BJ (cell line): ENCODE measurements at regions not wholly inside any gene's neighbourhood (a gene's known extent, or its start where the extent isn't known, plus 50 kb on each side); places are given as distances from the start of the nearest gene placed in this dataset.

ENCODE experiments used
- CTCF ChIA-PET: fragments of 350-600 bp; formaldehyde crosslinking; extraction: SDS; loops from one replicate; lab custom pipeline; 2021; ENCODE audit warnings: antibody characterized with exemption, inconsistent platforms; lab: Yijun Ruan, JAX
- POLR2A ChIA-PET: fragments of 300-600 bp; sonication (Branson Sonifier 250); formaldehyde crosslinking; extraction: SDS; loops from one replicate; lab custom pipeline; 2021; ENCODE audit warnings: antibody characterized with exemption; lab: Charles Lee
- DNase-seq: peaks from one replicate; pipeline ENCODE4 v3.0.0-alpha.2; 2011; ENCODE audit warnings: low read depth
- H3K27me3 ChIP-seq: 2 replicates; pipeline ENCODE4 v1.6.0; 2011; ENCODE audit warnings: low read length; ENCODE audit not compliant: control insufficient read depth, insufficient read depth
- H3K36me3 ChIP-seq: 2 replicates; pipeline ENCODE4 v1.5.1; 2011; ENCODE audit warnings: low read length; ENCODE audit not compliant: control insufficient read depth, insufficient read depth
- H3K4me3 ChIP-seq: 2 replicates; pipeline ENCODE4 v1.5.1; 2011; ENCODE audit warnings: low read depth, mild to moderate bottlenecking, control low read depth, low read length
- TF ChIP-seq, protein P1 (sequence below): IDR thresholded peaks from 2 replicates; pipeline ENCODE4 v1.5.1; 2011; ENCODE audit warnings: low read depth, mild to moderate bottlenecking, control low read depth, inconsistent platforms, low read length, moderate library complexity; ENCODE audit not compliant: insufficient read depth

DNA sequence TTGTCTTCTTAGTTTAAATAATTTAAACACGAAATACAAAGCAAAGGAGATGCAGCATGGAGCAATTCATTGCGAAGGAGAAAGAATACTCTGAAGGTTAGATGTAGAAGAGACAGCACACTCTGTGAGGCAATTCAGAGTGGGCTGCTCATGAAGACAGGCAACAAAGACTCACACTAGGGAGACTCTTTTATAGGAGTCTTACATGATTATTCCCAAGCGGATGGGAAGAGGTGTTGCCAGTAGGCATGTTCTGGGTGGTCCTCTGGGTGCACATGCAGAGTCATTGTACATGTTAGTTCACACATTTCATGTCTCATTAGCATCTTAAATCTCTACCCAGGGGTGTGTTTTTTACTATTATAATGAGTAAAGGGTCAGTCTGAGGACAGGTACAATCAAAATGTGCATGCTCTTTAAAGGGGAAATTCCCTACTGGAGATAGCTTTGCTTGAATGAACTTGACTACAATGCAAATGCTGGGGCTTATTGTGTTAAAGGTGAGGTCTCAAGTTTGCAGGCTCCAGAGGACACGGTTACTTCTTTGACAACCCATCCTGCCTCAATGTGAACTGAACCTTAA is 275.5 kb downstream of the CDH19 start:
- Histone ChIP-seq H3K27me3 (no peaks in the 10 kb centered on the region), H3K36me3 (no peaks in the 10 kb centered on the region), H3K4me3 (no peak overlapping the region)
- TF ChIP-seq, protein P1, sequence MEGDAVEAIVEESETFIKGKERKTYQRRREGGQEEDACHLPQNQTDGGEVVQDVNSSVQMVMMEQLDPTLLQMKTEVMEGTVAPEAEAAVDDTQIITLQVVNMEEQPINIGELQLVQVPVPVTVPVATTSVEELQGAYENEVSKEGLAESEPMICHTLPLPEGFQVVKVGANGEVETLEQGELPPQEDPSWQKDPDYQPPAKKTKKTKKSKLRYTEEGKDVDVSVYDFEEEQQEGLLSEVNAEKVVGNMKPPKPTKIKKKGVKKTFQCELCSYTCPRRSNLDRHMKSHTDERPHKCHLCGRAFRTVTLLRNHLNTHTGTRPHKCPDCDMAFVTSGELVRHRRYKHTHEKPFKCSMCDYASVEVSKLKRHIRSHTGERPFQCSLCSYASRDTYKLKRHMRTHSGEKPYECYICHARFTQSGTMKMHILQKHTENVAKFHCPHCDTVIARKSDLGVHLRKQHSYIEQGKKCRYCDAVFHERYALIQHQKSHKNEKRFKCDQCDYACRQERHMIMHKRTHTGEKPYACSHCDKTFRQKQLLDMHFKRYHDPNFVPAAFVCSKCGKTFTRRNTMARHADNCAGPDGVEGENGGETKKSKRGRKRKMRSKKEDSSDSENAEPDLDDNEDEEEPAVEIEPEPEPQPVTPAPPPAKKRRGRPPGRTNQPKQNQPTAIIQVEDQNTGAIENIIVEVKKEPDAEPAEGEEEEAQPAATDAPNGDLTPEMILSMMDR, result no peak
- ChIA-PET CTCF (no interaction called here), POLR2A (no interaction called here)
- no peak for DNase-seq

DNA sequence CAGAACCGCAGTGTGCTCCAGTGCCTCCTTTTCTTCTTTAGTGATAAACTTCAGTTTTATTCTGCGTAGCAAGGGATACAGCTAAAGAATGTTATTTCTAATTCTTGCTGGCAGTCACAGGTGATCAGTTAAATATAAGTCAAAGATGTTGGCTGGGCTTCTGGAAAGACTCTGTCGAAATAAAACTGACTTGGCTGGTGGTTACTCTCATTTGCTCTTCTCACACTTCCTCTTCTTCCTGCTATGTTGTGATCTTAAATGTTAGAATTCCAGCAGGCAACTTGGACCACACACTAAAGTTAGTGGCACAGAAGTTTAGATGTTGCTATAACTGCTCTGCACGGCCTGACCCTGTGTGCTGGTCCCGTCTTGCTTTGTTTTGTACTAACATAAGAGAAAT is 278.6 kb downstream of the CDH19 start:
- no peak for DNase-seq
- POLR2A ChIA-PET, result no interaction called here
- Histone ChIP-seq H3K36me3 (no peaks in the 10 kb centered on the region), H3K27me3 (no peaks in the 10 kb centered on the region), H3K4me3 (no peak overlapping the region)
- CTCF ChIA-PET, result no interaction called here
- TF ChIP-seq, protein P1, result no peak

DNA sequence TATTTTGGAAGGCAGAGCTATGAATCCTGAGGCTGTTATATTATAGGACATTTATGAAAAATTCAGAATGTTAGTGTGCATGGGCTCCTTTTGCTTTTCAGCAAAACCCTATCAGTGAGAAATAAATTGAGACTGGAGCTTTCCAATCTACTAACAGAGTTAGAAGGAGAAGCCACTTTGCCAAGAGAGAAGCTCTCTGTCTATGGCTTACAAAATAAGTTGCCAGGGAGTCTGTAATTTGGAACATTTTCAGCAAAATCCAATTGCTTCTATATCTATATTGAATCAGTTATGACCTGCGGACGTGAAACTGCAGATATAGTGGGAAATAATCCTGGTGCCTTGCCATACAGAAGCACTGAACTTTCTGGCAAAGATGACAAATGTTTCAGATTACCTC is 279.3 kb downstream of the CDH19 start:
- ChIA-PET CTCF (no interaction called here), POLR2A (no interaction called here)
- Histone ChIP-seq H3K27me3 (no peaks in the 10 kb centered on the region), H3K4me3 (no peak overlapping the region), H3K36me3 (no peaks in the 10 kb centered on the region)
- TF ChIP-seq, protein P1, result no peak
- DNase-seq, result no peak

- ChIA-PET POLR2A (no interaction called here), CTCF (no interaction called here)
- TF ChIP-seq, protein P1, result no peak
- Histone ChIP-seq H3K36me3 (no peaks in the 10 kb centered on the region), H3K4me3 (no peak overlapping the region), H3K27me3 (no peaks in the 10 kb centered on the region)
- DNase-seq, result no peak
These were observed 286.4 kb downstream of the CDH19 start for GRCh38 chr18:66317243-66318090.

- no peak for DNase-seq
- TF ChIP-seq, protein P1, result no peak
- POLR2A ChIA-PET, result no interaction called here
- H3K36me3 ChIP-seq, result no peaks in the 10 kb centered on the region
- no peak overlapping the region for H3K4me3 ChIP-seq
- no peaks in the 10 kb centered on the region for H3K27me3 ChIP-seq
- CTCF ChIA-PET, result no interaction called here
These were observed 287.2 kb downstream of the CDH19 start for GRCh38 chr18:66316701-66317100.
